ENCODE measurements at regions not wholly inside any gene's neighbourhood (a gene's known extent, or its start where the extent isn't known, plus 50 kb on each side); places are given as distances from the start of the nearest gene placed in this dataset.

DNA sequence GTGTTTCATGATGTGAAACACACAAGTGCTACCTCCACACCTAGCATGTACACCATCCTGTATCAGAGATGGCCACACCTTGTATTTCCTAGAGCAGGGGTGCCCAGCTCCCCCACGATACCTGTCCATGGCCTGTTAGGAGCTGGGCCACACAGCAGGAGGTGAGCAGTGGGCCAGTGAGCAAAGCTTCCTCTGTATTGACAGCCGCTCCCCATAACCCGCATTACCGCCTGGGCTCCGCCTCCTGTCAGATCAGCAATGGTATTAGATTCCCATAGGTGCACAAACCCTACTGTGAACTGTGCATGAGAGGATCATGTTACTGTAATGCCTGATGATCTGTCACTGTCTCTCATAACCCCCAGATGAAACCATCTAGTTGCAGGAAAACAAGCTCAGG, 145.6 kb upstream of the RNF32 start:
- TF ChIP-seq EZH2 (IDR thresholded peaks at IDR 0.05; ENCODE audit: insufficient read depth, poor library complexity, severe bottlenecking) (no peak), EZH2phosphoT487 (IDR thresholded peaks at IDR 0.05; ENCODE audit: insufficient read depth, low read depth) (no peak)

Data from GM23248 (cell line).